GM23338 (cell line): ENCODE measurements at regions not wholly inside any gene's neighbourhood (a gene's known extent, or its start where the extent isn't known, plus 50 kb on each side); places are given as distances from the start of the nearest gene placed in this dataset.

ENCODE experiments used
- ATAC-seq: fragments of 200-7000 bp; cut with Tn5 transposase; 3 replicates; pipeline ENCODE4 v1.9.1; 2020
- DNase-seq: peaks from one replicate; pipeline ENCODE4 v3.0.0-alpha.2; 2015; ENCODE audit warnings: low spot score
- H2AFZ ChIP-seq: fragments of 200-600 bp; sonication (generic); 2 replicates; pipeline ENCODE4 v1.8.0; 2016; ENCODE audit warnings: antibody characterized with exemption, mild to moderate bottlenecking, moderate library complexity
- H3F3A ChIP-seq: fragments of 200-600 bp; sonication (generic); replicated peaks from 2 replicates; pipeline ENCODE4 v1.8.0; 2017; ENCODE audit warnings: antibody characterized with exemption, mixed run types, low read depth
- H3K27ac ChIP-seq: fragments of 200-600 bp; sonication (generic); 2 replicates; pipeline ENCODE4 v1.6.1; 2016; ENCODE audit warnings: low read depth
- H3K27me3 ChIP-seq: fragments of 200-600 bp; sonication (generic); 2 replicates; pipeline ENCODE4 v1.8.0; 2016; ENCODE audit warnings: mild to moderate bottlenecking, mixed run types, moderate library complexity; ENCODE audit not compliant: insufficient read depth
- H3K36me3 ChIP-seq: fragments of 200-600 bp; sonication (generic); 2 replicates; pipeline ENCODE4 v1.8.0; 2016; ENCODE audit warnings: mild to moderate bottlenecking; ENCODE audit not compliant: insufficient read depth
- H3K4me1 ChIP-seq: fragments of 200-600 bp; sonication (generic); 2 replicates; pipeline ENCODE4 v1.8.0; 2016; ENCODE audit warnings: mild to moderate bottlenecking, moderate library complexity; ENCODE audit not compliant: insufficient read depth
- H3K4me2 ChIP-seq: fragments of 200-600 bp; sonication (generic); 2 replicates; pipeline ENCODE4 v1.7.1; 2017; ENCODE audit warnings: mixed run types
- H3K4me3 ChIP-seq: fragments of 200-600 bp; sonication (generic); 2 replicates; pipeline ENCODE4 v1.6.1; 2016; ENCODE audit warnings: mixed run types
- H3K79me2 ChIP-seq: fragments of 200-600 bp; sonication (generic); replicated peaks from 2 replicates; pipeline ENCODE4 v1.8.0; 2017; ENCODE audit warnings: mild to moderate bottlenecking; ENCODE audit not compliant: insufficient read depth
- H3K9me2 ChIP-seq: fragments of 200-600 bp; sonication (generic); 2 replicates; pipeline ENCODE4 v1.8.0; 2017; ENCODE audit not compliant: insufficient read depth
- H4K20me1 ChIP-seq: fragments of 200-600 bp; sonication (generic); replicated peaks from 2 replicates; pipeline ENCODE4 v1.8.0; 2017; ENCODE audit warnings: mild to moderate bottlenecking; ENCODE audit not compliant: insufficient read depth
- H3K27ac Mint-ChIP-seq: 2 replicates; pipeline ENCODE4 v1.8.0; 2020; ENCODE audit warnings: inconsistent platforms, mild to moderate bottlenecking, moderate library complexity, mixed read lengths
- H3K27me3 Mint-ChIP-seq: 3 replicates; pipeline ENCODE4 v1.8.0; 2022; ENCODE audit warnings: low read depth, mild to moderate bottlenecking, moderate library complexity, mixed read lengths, inconsistent platforms; ENCODE audit not compliant: insufficient read depth, poor library complexity
- H3K36me3 Mint-ChIP-seq: 3 replicates; pipeline ENCODE4 v1.8.0; 2021; ENCODE audit warnings: low read depth, mild to moderate bottlenecking, inconsistent platforms, moderate library complexity, mixed read lengths
- H3K4me1 Mint-ChIP-seq: 3 replicates; pipeline ENCODE4 v1.8.0; 2020; ENCODE audit warnings: mild to moderate bottlenecking, inconsistent platforms, mixed read lengths
- H3K4me3 Mint-ChIP-seq: 3 replicates; pipeline ENCODE4 v1.8.0; 2021; ENCODE audit warnings: moderate library complexity, mild to moderate bottlenecking, inconsistent platforms, mixed read lengths
- H3K9me3 Mint-ChIP-seq: 3 replicates; pipeline ENCODE4 v1.8.0; 2020; ENCODE audit warnings: moderate library complexity, mild to moderate bottlenecking, inconsistent platforms, mixed read lengths
- CTCF ChIP-seq, 2 experiments: fragments of 200-600 bp in 1 of 2; sonication (generic) in 1 of 2; conservative IDR thresholded peaks; 2 replicates each; pipeline versions ENCODE4 v1.5.1 to v1.6.1; 2016 to 2017; ENCODE audit warnings: antibody characterized with exemption in 2 of 2, low read depth in 2 of 2, mild to moderate bottlenecking in 2 of 2, moderate library complexity in 1 of 2
- ETS1 ChIP-seq: IDR thresholded peaks from 2 replicates; pipeline ENCODE4 v1.6.1; 2016; ENCODE audit warnings: antibody characterized with exemption
- EZH2 ChIP-seq: fragments of 200-600 bp; sonication (generic); IDR thresholded peaks from one replicate; pipeline ENCODE4 v1.8.0; 2017; ENCODE audit warnings: antibody characterized with exemption, mild to moderate bottlenecking, low read depth; ENCODE audit not compliant: unreplicated experiment
- EZH2phosphoT487 ChIP-seq: fragments of 200-600 bp; sonication (generic); IDR thresholded peaks from one replicate; pipeline ENCODE4 v1.8.1; 2018; ENCODE audit warnings: antibody characterized with exemption; ENCODE audit not compliant: unreplicated experiment
- JUNB ChIP-seq: IDR thresholded peaks from one replicate; pipeline ENCODE4 v1.6.1; 2016; ENCODE audit warnings: antibody characterized with exemption; ENCODE audit not compliant: unreplicated experiment
- NANOG ChIP-seq: IDR thresholded peaks from 2 replicates; pipeline ENCODE4 v1.6.1; 2016; ENCODE audit warnings: antibody characterized with exemption, borderline replicate concordance
- REST ChIP-seq: IDR thresholded peaks from one replicate; pipeline ENCODE4 v1.6.1; 2018; ENCODE audit warnings: antibody characterized with exemption; ENCODE audit not compliant: unreplicated experiment
- STAT1 ChIP-seq: IDR thresholded peaks from one replicate; pipeline ENCODE4 v1.6.1; 2016; ENCODE audit warnings: antibody characterized with exemption; ENCODE audit not compliant: unreplicated experiment
- ZNF114 ChIP-seq: fragments of 250-450 bp; sonication (Bioruptor Pico); IDR thresholded peaks from 2 replicates; pipeline ENCODE4 v1.5.0; 2020; ENCODE audit warnings: mild to moderate bottlenecking, moderate library complexity

- Histone ChIP-seq H3K79me2 (no peaks in the 10 kb centered on the region), H3F3A (no peaks in the 10 kb centered on the region), H2AFZ (peak overlapping the region; percentile 63; the same call in 1 of the 2 replicates), H4K20me1 (no peaks in the 10 kb centered on the region), H3K4me3 (no peak overlapping the region), H3K4me2 (no peak overlapping the region), H3K4me1 (no peaks in the 10 kb centered on the region), H3K27me3 (no peaks in the 10 kb centered on the region), H3K27ac (no peak overlapping the region), H3K36me3 (no peaks in the 10 kb centered on the region), H3K9me2 (no peaks in the 10 kb centered on the region)
- no peak for DNase-seq
- Mint-ChIP-seq H3K9me3 (peaks cover 9% of the 10 kb centered on the region), H3K27ac (no peak overlapping the region), H3K4me3 (no peak overlapping the region), H3K27me3 (peaks cover 6% of the 10 kb centered on the region), H3K4me1 (peaks cover 12% of the 10 kb centered on the region; the same call in 2 of the 3 replicates), H3K36me3 (no peaks in the 10 kb centered on the region; the same call in 2 of the 3 replicates)
- 0 out of 3 replicates have a peak, but pooled peaks have one; percentile 29 for ATAC-seq
- TF ChIP-seq ZNF114 (CRISPR knock-in tag) (no peak), NANOG (no peak)
Observed at GRCh38 chr6:110550353-110550752, 73.9 kb upstream of the SLC22A16 start.

- no peak overlapping the region for H2AFZ ChIP-seq
- no peaks in the 10 kb centered on the region for H3K79me2 ChIP-seq
- no peak for DNase-seq
- no peak overlapping the region for H3K4me2 ChIP-seq
- peaks cover 18% of the 10 kb centered on the region for H3K9me3 Mint-ChIP-seq
- TF ChIP-seq NANOG (no peak), JUNB (no peak), CTCF (conservative IDR thresholded peaks at IDR 0.05; ENCODE audit: low read depth in 2 of 2) (0 out of 4 replicates have a peak, but pooled peaks of 1 of the 2 experiments have one; percentile 3)
- H3K4me1 Mint-ChIP-seq, result peaks cover 12% of the 10 kb centered on the region; the same call in 2 of the 3 replicates
- no peaks in the 10 kb centered on the region for H4K20me1 ChIP-seq
- ATAC-seq, result no peak
- H3K36me3 ChIP-seq, result no peaks in the 10 kb centered on the region
- H3K4me3 Mint-ChIP-seq, result no peak overlapping the region
- no peaks in the 10 kb centered on the region for H3K9me2 ChIP-seq
- no peaks in the 10 kb centered on the region; the same call in 1 of the 3 replicates for H3K36me3 Mint-ChIP-seq
- H3K27ac ChIP-seq, result no peak overlapping the region
- no peaks in the 10 kb centered on the region for H3K27me3 ChIP-seq
- no peaks in the 10 kb centered on the region for H3F3A ChIP-seq
- peaks cover 6% of the 10 kb centered on the region for H3K27me3 Mint-ChIP-seq
- H3K27ac Mint-ChIP-seq, result no peak overlapping the region
- no peaks in the 10 kb centered on the region for H3K4me1 ChIP-seq
- H3K4me3 ChIP-seq, result no peak overlapping the region
Observed at GRCh38 chr6:110549277-110549676, 72.9 kb upstream of the SLC22A16 start.

GRCh38 chr6:110548110-110548847 lies 71.9 kb upstream of the SLC22A16 start:
- Histone ChIP-seq H3K27ac (no peak overlapping the region), H3F3A (no peaks in the 10 kb centered on the region), H3K79me2 (no peaks in the 10 kb centered on the region), H2AFZ (no peak overlapping the region), H3K4me1 (no peaks in the 10 kb centered on the region), H3K36me3 (no peaks in the 10 kb centered on the region), H3K27me3 (no peaks in the 10 kb centered on the region), H3K4me2 (no peak overlapping the region), H4K20me1 (no peaks in the 10 kb centered on the region), H3K4me3 (no peak overlapping the region), H3K9me2 (no peaks in the 10 kb centered on the region)
- Mint-ChIP-seq H3K4me1 (peaks cover 12% of the 10 kb centered on the region; the same call in 2 of the 3 replicates), H3K4me3 (no peak overlapping the region), H3K27ac (no peak overlapping the region), H3K9me3 (peaks cover 21% of the 10 kb centered on the region), H3K27me3 (peaks cover 8% of the 10 kb centered on the region), H3K36me3 (no peaks in the 10 kb centered on the region; the same call in 1 of the 3 replicates)
- ATAC-seq (no peak), DNase-seq (no peak)
- TF ChIP-seq EZH2 (no peak), CTCF (conservative IDR thresholded peaks at IDR 0.05; ENCODE audit: low read depth in 2 of 2) (no peak), EZH2phosphoT487 (no peak), ETS1 (no peak), STAT1 (no peak), JUNB (no peak), ZNF114 (CRISPR knock-in tag) (no peak), REST (no peak)
